ENCODE measurements at regions not wholly inside any gene's neighbourhood (a gene's known extent, or its start where the extent isn't known, plus 50 kb on each side); places are given as distances from the start of the nearest gene placed in this dataset.

- no peak for ATAC-seq (ENCODE audit: low read depth)
- Mint-ChIP-seq H3K4me3 (no peak overlapping the region), H3K27me3 (no peaks in the 10 kb centered on the region), H3K27ac (no peak overlapping the region), H3K4me1 (no peaks in the 10 kb centered on the region), H3K9me3 (ENCODE audit: insufficient read depth) (no peaks in the 10 kb centered on the region)
- 67% methylated on average over 1 of the region's 5 CpGs for WGBS (ENCODE audit: insufficient coverage)
- no peak for DNase-seq
- H3K9me3 ChIP-seq (ENCODE audit: control extremely low read depth in 1 of 3, control insufficient read depth in 2 of 3, insufficient read depth in 1 of 3, low read length in 2 of 3), result no peaks in the 10 kb centered on the region
- H3K27me3 ChIP-seq (replicated peaks in 1 of 4; ENCODE audit: control extremely low read depth in 1 of 4, control insufficient read depth in 3 of 4, insufficient read depth in 4 of 4, low read length in 3 of 4), result no peaks in the 10 kb centered on the region
- CTCF ChIA-PET, result interaction anchor here (0.6 kb wide), 1 partner anchor 25 kb away, joined by 3 read pairs; no protein-coding TSS in a partner anchor
- H2AFZ ChIP-seq (ENCODE audit: insufficient read depth, low read depth, low read length, poor library complexity, severe bottlenecking), result no peak overlapping the region
- no peak overlapping the region for H3K9ac ChIP-seq (ENCODE audit: low read length)
- no peaks in the 10 kb centered on the region for H4K20me1 ChIP-seq (ENCODE audit: control insufficient read depth, insufficient read depth, low read length, poor library complexity, severe bottlenecking)
- intact Hi-C loops (cut with micrococcal nuclease), result no loop called here
- TF ChIP-seq CTCF (IDR thresholded peaks at IDR 0.05) (no peak), EZH2 (IDR thresholded peaks at IDR 0.05; ENCODE audit: borderline replicate concordance, insufficient read depth, low read depth, low read length, poor library complexity, severe bottlenecking) (no peak)
- POLR2A ChIA-PET, result no interaction called here
- H3K4me1 ChIP-seq (ENCODE audit: control insufficient read depth in 2 of 2, insufficient read depth in 2 of 2, low read length in 2 of 2), result no peaks in the 10 kb centered on the region
- no peak overlapping the region for H3K4me2 ChIP-seq (replicated peaks; ENCODE audit: low read depth, low read length, poor library complexity, severe bottlenecking)
- H3K79me2 ChIP-seq (ENCODE audit: control insufficient read depth, insufficient read depth, low read length), result no peaks in the 10 kb centered on the region
- no peak overlapping the region for H3K4me3 ChIP-seq (ENCODE audit: control extremely low read depth in 1 of 5, extremely low read depth in 1 of 5, insufficient read depth in 1 of 5, low read depth in 2 of 5, low read length in 4 of 5)
- no peaks in the 10 kb centered on the region for H3K36me3 ChIP-seq (replicated peaks in 1 of 2; ENCODE audit: control extremely low read depth in 1 of 2, control insufficient read depth in 1 of 2, extremely low read depth in 1 of 2, insufficient read depth in 2 of 2, low read length in 1 of 2)
- H3K27ac ChIP-seq (ENCODE audit: low read length in 2 of 2), result no peak overlapping the region
Measured at GRCh38 chr15:35723120-35723847, 177.3 kb upstream of the DPH6 start.

- Mint-ChIP-seq H3K27me3 (no peaks in the 10 kb centered on the region), H3K4me1 (no peaks in the 10 kb centered on the region), H3K27ac (no peak overlapping the region), H3K9me3 (ENCODE audit: insufficient read depth) (no peaks in the 10 kb centered on the region), H3K4me3 (no peak overlapping the region)
- H4K20me1 ChIP-seq (ENCODE audit: control insufficient read depth, insufficient read depth, low read length, poor library complexity, severe bottlenecking), result no peaks in the 10 kb centered on the region
- H3K9ac ChIP-seq (ENCODE audit: low read length), result no peak overlapping the region
- TF ChIP-seq EZH2 (IDR thresholded peaks at IDR 0.05; ENCODE audit: borderline replicate concordance, insufficient read depth, low read depth, low read length, poor library complexity, severe bottlenecking) (no peak), CTCF (IDR thresholded peaks at IDR 0.05) (no peak)
- no peaks in the 10 kb centered on the region for H3K36me3 ChIP-seq (replicated peaks in 1 of 2; ENCODE audit: control extremely low read depth in 1 of 2, control insufficient read depth in 1 of 2, extremely low read depth in 1 of 2, insufficient read depth in 2 of 2, low read length in 1 of 2)
- CTCF ChIA-PET, result no interaction called here
- no peak for ATAC-seq (ENCODE audit: low read depth)
- no peak overlapping the region for H2AFZ ChIP-seq (ENCODE audit: insufficient read depth, low read depth, low read length, poor library complexity, severe bottlenecking)
- no peak overlapping the region for H3K27ac ChIP-seq (ENCODE audit: low read length in 2 of 2)
- H3K4me3 ChIP-seq (ENCODE audit: control extremely low read depth in 1 of 5, extremely low read depth in 1 of 5, insufficient read depth in 1 of 5, low read depth in 2 of 5, low read length in 4 of 5), result no peak overlapping the region
- H3K9me3 ChIP-seq (ENCODE audit: control extremely low read depth in 1 of 3, control insufficient read depth in 2 of 3, insufficient read depth in 1 of 3, low read length in 2 of 3), result no peaks in the 10 kb centered on the region
- POLR2A ChIA-PET, result no interaction called here
- DNase-seq, result no peak
- no peak overlapping the region for H3K4me2 ChIP-seq (replicated peaks; ENCODE audit: low read depth, low read length, poor library complexity, severe bottlenecking)
- intact Hi-C loops (cut with micrococcal nuclease), result no loop called here
- 96% methylated on average over 2 of the region's 4 CpGs for WGBS (ENCODE audit: insufficient coverage)
- no peaks in the 10 kb centered on the region for H3K4me1 ChIP-seq (ENCODE audit: control insufficient read depth in 2 of 2, insufficient read depth in 2 of 2, low read length in 2 of 2)
- H3K79me2 ChIP-seq (ENCODE audit: control insufficient read depth, insufficient read depth, low read length), result no peaks in the 10 kb centered on the region
- no peaks in the 10 kb centered on the region for H3K27me3 ChIP-seq (replicated peaks in 1 of 4; ENCODE audit: control extremely low read depth in 1 of 4, control insufficient read depth in 3 of 4, insufficient read depth in 4 of 4, low read length in 3 of 4)
Measured at GRCh38 chr15:35723852-35724251, 177.9 kb upstream of the DPH6 start.
